Endothelial cell of hepatic sinusoid (primary cell): ENCODE measurements at regions not wholly inside any gene's neighbourhood (a gene's known extent, or its start where the extent isn't known, plus 50 kb on each side); places are given as distances from the start of the nearest gene placed in this dataset.
"Not testable (repeated sequence)": the region's sequence is repeated elsewhere in the genome, so short reads cannot be mapped to it uniquely, and the experiment has no call there.

Experiments used
- in situ Hi-C: cut with HindIII; loops from 2 replicates; pipeline ENCODE4 v1.10.0; 2017; ENCODE audit warnings: low sequenced_read_pairs

DNA sequence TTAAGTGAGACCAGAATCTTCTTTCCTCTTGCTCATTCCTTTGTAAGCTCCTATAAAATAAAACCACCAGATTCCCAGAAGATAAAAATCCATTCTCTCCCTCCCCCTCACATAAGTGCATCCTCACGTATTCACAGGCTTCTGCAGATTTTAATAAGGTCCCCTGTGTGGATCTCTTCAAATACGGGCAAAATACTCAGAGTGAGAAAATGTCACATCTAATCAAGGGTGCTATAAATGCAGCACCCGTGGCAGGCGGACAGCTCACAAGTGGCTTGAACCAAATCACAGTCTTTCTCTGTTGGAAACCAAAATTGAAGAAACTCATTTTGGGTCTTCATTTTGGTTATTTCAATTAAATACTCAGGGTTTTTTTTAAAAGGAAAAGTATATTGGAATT lies 212.9 kb upstream of the CMC1 start:
- in situ Hi-C loops = no loop called here

GRCh38 chr3:28033059-28033784 lies 208.2 kb upstream of the CMC1 start:
- in situ Hi-C loops = no loop called here

DNA sequence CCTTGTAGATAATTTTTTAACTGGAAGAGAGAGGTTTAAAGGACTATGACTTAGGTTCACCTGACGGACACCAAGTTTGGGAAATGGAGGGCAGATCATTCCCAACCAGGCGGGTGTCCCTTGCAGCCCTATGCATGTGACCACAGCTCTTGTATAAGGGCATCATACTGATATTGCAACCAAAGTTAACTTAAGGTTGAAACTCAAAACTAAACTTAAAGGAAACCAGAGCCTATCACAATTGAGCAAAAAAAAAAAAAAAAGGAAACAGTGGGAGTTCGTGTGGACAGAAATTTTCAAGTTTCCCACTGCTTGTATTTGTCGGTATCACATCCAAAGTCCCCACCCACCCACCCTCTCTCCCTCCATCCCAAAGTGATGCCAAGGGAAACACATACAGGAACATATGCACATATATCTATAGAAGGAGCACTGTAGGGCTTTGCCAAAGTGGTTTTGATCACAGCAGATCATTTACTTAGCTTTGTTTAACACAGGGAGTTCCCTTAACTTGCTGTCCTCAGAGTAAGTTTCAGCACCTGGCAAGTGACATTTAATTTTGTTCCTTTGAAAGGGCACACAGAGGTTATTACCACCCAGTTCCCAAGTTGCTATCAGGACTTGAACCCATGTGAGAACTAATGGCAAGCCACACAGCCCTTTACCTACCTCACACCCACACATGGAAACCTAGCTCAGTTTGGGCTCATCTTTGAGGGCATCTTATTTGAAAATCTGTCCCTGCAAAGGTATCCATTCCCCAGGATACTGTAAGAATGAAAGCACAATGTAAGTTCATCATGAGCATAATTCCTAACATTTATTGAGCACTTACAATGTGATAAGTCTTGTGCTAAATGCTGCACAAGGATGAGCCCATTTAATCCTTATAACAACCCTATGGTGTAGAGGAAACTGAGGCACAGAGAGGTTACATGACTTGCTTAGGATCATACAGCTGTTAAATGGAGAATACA lies 204.5 kb upstream of the CMC1 start:
- in situ Hi-C loops = no loop called here

DNA sequence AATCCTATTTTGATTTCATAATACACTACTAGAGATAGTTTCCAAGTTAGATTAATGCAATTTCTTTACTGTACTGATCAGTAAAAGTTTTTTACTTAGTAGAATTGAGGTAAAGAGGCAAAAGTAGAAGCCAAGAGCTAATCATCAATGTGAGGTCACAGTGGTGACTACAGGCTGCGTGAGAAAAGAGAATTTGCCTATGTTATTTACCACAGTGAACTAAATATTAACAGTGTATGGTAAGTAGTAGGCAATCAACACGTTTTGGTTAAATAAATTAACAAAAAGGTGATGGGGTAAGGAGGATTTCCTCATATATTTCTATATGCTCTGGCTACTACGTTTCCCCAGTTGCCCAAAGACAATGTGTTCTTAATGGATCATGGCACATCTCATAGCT lies 202.2 kb upstream of the CMC1 start:
- in situ Hi-C loops = no loop called here

DNA sequence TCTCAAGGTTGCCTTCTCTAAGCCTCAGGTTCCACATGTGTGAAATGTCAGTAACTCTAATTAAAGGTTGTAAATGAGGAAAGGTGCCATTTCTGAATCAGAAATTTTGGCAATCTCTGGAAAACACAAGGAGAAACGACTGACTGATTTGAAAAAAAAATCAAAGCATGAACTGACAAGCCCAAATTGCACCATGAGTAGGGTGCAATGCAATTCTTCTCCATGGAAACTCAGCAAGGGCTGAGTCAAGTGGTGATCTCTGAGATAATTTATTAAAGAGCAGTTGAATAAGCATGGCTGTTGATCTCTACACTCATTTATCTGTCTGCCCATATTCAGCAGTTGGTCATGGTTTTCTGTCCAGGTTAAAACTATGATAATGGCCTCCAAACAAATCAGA lies 201.6 kb upstream of the CMC1 start:
- in situ Hi-C loops = no loop called here

DNA sequence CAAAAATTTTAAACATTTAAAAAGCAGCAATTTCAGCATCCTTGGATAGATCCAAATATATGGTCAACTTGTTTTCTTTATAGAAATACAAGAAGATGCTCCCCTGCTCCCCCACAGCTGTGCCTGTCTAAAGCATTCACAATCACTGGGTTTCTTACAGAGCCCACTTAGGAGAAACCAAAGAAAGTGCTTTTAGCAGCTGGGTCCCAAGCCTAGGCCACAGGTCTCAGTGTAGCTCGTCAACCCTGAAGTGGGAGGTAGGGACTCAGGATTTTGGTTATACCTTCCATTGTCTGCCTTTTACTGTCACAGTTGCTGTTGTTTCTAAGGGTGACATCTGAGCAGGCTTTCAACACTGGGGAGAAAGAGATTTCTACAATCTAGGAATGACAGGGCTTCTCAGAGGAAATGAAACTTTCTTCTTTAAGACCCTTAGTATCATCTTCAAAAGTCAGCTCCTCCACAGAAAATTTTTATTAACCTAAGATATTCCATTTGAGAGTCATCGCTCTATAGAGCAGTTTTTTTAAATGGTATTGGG lies 199.3 kb upstream of the CMC1 start:
- in situ Hi-C loops = no loop called here

DNA sequence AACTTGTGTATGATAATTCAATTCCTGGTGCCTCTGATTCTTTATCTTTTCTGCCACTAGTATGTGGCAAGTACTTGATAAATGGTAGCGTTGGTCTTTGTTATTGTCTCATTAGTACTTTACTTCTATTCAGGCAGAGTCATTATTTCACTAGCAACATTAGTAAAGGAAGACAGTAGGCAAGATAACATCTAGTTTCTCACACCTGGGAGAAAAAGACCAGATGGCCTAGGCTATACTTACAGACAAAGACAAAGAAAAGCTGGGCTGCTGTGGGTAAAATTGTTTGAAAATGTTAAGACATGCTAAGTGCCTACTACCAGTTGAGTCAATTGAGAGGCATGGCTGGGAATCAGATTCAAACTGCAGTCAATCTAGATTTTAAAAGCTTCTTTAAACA lies 198.7 kb upstream of the CMC1 start:
- in situ Hi-C loops = no loop called here

DNA sequence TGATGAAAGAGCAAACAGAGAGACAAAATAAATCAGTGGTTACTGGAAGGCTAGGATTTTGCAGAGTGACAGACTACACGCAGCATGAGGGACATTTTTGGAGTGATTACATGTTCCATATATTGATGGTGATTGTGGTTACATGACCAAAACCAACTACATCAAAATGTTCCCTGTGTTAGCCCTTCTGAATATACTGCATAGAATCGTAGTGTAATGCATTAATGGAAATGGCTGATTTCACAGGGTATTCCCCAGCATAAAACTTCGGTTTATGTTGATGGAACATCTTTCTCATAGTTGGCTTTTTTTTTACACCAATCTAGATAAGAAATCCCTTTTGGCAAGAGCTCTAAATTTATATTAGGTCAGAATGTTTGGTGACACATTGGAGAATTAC lies 191.3 kb upstream of the CMC1 start:
- in situ Hi-C loops = no loop called here

DNA sequence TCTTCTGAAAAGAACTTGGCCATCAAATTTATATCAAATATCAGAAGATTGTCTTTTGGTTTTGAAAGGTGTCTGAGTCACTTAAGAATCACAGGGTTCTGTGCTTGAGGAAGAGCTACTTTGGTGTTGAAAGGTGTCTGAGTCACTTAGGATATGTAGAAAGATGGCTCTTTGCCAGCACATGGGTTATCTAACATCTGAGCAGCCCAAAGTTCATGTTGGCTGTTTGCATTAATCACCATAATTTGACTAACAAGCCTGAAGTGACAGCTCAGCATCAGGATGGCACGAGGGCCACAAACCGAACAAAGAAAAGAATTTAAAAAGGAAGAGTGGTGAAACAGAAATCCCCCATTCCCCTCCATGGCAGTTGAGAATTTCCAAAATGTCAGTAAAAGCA lies 190.5 kb upstream of the CMC1 start:
- in situ Hi-C loops = no loop called here

GRCh38 chr3:28053759-28054158 lies 187.7 kb upstream of the CMC1 start:
- in situ Hi-C loops = no loop called here

DNA sequence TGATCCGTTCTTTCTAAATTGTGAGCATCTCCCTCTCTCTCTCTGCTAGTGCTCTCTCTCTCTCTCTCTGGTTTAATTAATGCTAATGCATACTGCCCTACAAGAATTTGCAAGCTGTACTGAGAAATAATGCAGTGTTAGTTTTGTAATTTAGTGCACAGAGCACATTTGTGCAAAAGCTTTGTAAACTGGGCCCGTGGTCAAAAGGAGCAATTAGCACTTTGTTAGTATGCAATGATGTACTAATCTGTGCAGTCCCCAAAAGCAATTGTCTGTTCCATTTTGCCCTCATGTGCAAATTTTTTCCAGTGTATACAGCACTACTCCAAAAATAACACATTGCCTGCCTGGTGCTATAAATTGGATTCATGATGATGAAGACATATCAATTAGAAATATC lies 184.6 kb upstream of the CMC1 start:
- in situ Hi-C loops = no loop called here

DNA sequence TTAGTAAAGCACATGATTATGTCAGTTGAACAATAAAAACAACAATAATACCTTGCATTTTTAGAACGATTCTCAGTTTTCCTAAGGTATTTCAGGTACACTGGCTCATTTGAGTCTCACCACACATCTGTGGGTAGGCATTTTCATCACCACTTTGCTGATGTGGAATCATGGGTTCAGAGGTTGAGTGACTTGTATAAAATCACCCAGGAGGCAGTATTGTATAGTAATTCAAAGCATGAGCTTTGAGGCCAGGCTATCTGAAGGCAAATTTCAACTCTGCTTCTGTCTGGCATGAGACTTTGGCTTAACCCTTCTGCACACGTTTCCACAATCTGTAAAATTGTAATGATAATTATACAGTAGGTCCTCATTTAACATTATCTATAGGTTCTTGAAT lies 183.9 kb upstream of the CMC1 start:
- in situ Hi-C loops = no loop called here

DNA sequence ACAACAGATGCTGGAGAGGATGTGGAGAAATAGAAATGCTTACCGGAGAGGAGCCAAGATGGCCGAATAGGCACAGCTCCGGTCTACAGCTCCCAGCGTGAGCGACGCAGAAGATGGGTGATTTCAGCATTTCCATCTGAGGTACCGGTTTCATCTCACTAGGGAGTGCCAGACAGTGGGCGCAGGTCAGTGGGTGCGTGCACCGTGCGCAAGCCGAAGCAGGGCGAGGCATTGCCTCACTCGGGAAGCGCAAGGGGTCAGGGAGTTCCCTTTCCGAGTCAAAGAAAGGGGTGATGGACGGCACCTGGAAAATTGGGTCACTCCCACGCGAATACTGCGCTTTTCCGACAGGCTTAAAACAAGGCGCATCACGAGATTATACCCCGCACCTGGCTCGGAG lies 182.2 kb upstream of the CMC1 start:
- in situ Hi-C loops = not testable (repeated sequence)

GRCh38 chr3:28066020-28066419 lies 175.4 kb upstream of the CMC1 start:
- in situ Hi-C loops = no loop called here

GRCh38 chr3:28067014-28067413 lies 174.4 kb upstream of the CMC1 start:
- in situ Hi-C loops = no loop called here

- in situ Hi-C loops = no loop called here
These were observed 173.1 kb upstream of the CMC1 start for GRCh38 chr3:28068342-28068741.

DNA sequence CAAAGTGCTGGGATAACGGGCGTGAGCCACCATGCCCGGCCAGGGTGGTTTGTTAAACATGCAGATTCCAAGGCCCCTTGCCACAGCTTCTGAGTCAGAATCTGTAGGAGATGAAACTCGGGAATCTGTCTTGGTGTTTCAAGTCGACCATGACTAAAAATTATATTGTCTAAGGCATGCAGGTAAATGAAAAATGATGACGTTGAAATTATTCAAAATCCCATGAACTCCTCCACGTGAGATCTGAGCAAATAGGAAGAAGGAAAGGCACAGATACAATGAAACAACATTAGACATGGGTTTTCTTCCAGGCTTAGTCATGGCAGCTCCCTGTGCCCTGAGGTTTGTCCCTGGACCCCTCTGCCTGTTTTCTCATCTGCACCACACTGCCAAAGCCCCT lies 172.0 kb upstream of the CMC1 start:
- in situ Hi-C loops = no loop called here

DNA sequence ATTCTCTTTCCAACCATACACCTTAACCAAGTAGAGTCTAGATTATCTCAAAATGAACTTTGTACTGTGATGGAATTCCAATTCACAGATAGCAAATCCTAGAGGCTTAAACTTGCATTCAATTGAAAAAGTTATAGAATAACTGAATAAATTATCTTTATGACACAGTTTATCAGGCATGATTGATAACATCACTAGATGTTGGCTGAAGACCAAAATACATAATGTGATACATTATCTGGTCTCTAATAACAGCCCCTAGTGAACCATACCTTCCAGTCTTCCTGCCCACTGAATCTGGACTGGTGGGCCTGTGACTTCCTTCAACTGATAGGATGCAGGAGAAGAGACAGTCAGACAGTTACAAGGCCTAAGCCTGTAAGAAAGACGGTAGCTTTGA lies 165.2 kb upstream of the CMC1 start:
- in situ Hi-C loops = no loop called here

GRCh38 chr3:28077572-28077971 lies 163.8 kb upstream of the CMC1 start:
- in situ Hi-C loops = no loop called here

- in situ Hi-C loops = no loop called here
These were observed 162.9 kb upstream of the CMC1 start for GRCh38 chr3:28078536-28078935.

GRCh38 chr3:28080716-28081115 lies 160.7 kb upstream of the CMC1 start:
- in situ Hi-C loops = no loop called here

DNA sequence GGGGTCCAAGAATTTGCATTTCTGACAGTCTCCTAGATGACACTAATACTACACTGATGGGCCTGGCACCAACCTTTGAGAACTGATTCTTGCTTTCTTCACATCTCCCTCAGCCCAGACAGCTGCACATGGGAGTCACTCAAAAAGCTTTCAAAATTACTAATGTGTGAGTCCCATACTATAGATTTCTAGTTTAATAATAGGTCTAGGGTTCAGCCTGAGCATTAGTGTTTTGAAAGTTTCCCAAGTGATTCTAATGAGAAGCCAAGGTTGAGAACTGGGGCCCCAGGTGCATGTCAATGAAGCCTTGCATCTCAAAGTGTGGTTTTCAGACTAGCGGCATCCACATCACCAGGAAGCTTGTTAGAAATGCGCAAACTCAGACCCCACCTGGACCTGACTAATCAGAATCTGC lies 159.9 kb upstream of the CMC1 start:
- in situ Hi-C loops = no loop called here
